ENCODE measurements at regions not wholly inside any gene's neighbourhood (a gene's known extent, or its start where the extent isn't known, plus 50 kb on each side); places are given as distances from the start of the nearest gene placed in this dataset.

DNA sequence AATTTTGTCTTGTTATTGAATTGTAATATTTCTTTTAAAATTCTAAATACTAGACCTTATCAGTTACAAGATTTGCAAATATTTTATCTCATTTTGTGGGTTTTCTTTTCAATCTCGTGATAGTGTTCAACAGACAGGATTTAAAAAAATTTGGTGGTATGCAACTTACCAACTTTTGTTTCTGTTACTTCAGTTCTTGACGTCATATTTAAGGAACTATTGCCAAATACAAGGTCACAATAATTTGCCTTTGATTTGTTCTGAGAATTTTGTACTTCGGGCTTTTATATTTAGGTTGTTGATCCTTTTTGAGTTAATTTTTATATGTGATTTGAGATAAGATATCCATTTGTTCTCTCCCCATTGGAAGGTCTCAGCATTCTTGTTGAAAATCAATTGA is 876.6 kb downstream of the DCDC2C start:
- Histone ChIP-seq H4K20me1 (ENCODE audit: insufficient read depth) (no peaks in the 10 kb centered on the region), H2AFZ (no peak overlapping the region), H3K4me2 (no peak overlapping the region), H3K79me2 (ENCODE audit: low read depth) (no peaks in the 10 kb centered on the region), H3F3A (ENCODE audit: insufficient read depth, low read depth) (no peaks in the 10 kb centered on the region), H3K9me3 (ENCODE audit: insufficient read depth, low read depth) (no peaks in the 10 kb centered on the region), H3K27me3 (ENCODE audit: insufficient read depth, low read depth) (no peaks in the 10 kb centered on the region), H3K4me3 (no peak overlapping the region), H3K36me3 (ENCODE audit: low read depth) (no peaks in the 10 kb centered on the region), H3K9me2 (ENCODE audit: insufficient read depth) (peaks cover 3% of the 10 kb centered on the region; the same call in 1 of the 2 replicates), H3K4me1 (replicated peaks; ENCODE audit: insufficient read depth) (no peaks in the 10 kb centered on the region), H3K27ac (no peak overlapping the region)
- BruUV-seq (replicated peaks): no TSS peak
- ChIA-PET POLR2A (ENCODE audit: unreplicated experiment) (no interaction called here), CTCF (no interaction called here)
- no peak for DNase-seq
- TF ChIP-seq EZH2 (IDR thresholded peaks at IDR 0.05; ENCODE audit: low read depth) (no peak), CTCF (conservative IDR thresholded peaks at IDR 0.05) (no peak)
- intact Hi-C loops (cut with micrococcal nuclease; ENCODE audit: unreplicated experiment): no loop called here

DNA sequence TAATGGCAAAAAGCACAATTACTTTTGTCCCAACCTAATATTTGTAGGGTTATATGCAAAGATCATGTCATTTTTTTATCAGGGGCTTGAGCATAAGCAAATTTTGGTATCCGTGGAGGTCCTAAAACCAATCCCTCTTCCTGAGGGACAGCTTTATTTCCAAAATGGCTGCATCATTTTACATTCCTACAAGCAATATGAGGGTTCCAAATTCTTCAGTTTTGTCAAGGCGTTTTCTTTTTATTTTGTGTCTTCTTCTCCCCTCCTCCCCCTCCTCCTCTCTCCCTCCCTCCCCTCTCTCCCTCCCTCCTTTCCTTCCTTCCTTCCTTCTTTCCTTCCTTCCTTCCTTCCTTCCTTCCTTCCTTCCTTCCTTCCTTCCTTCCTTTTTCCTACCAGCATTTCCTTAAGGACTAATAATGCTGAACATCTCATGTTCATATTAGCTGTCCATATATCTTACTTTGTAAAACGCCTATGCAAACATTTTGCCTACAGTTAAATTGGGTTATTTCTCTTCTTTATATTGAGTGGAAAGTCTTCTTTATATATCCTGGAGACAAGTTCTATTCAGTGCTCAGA is 881.8 kb downstream of the DCDC2C start:
- H3K9me2 ChIP-seq (ENCODE audit: insufficient read depth): peaks cover 3% of the 10 kb centered on the region; the same call in 1 of the 2 replicates
- no TSS peak for BruUV-seq (replicated peaks)
- H2AFZ ChIP-seq: no peak overlapping the region
- ChIA-PET CTCF (no interaction called here), POLR2A (ENCODE audit: unreplicated experiment) (no interaction called here)
- intact Hi-C loops (cut with micrococcal nuclease; ENCODE audit: unreplicated experiment): no loop called here
- H3K27me3 ChIP-seq (ENCODE audit: insufficient read depth, low read depth): no peaks in the 10 kb centered on the region
- no peaks in the 10 kb centered on the region for H3K4me1 ChIP-seq (replicated peaks; ENCODE audit: insufficient read depth)
- no peaks in the 10 kb centered on the region for H3K36me3 ChIP-seq (ENCODE audit: low read depth)
- no peaks in the 10 kb centered on the region for H3K79me2 ChIP-seq (ENCODE audit: low read depth)
- TF ChIP-seq CTCF (conservative IDR thresholded peaks at IDR 0.05) (no peak), EZH2 (IDR thresholded peaks at IDR 0.05; ENCODE audit: low read depth) (no peak)
- no peak overlapping the region for H3K27ac ChIP-seq
- H3F3A ChIP-seq (ENCODE audit: insufficient read depth, low read depth): no peaks in the 10 kb centered on the region
- no peaks in the 10 kb centered on the region for H3K9me3 ChIP-seq (ENCODE audit: insufficient read depth, low read depth)
- no peak overlapping the region for H3K4me3 ChIP-seq
- H3K4me2 ChIP-seq: no peak overlapping the region
- no peak for DNase-seq
- H4K20me1 ChIP-seq (ENCODE audit: insufficient read depth): no peaks in the 10 kb centered on the region

- no TSS peak for BruUV-seq (replicated peaks)
- no peaks in the 10 kb centered on the region for H4K20me1 ChIP-seq (ENCODE audit: insufficient read depth)
- no peaks in the 10 kb centered on the region for H3K36me3 ChIP-seq (ENCODE audit: low read depth)
- H3K4me3 ChIP-seq: no peak overlapping the region
- H3K4me1 ChIP-seq (replicated peaks; ENCODE audit: insufficient read depth): no peaks in the 10 kb centered on the region
- no peaks in the 10 kb centered on the region for H3K79me2 ChIP-seq (ENCODE audit: low read depth)
- TF ChIP-seq EZH2 (IDR thresholded peaks at IDR 0.05; ENCODE audit: low read depth): no peak
- no peak for TF ChIP-seq CTCF (conservative IDR thresholded peaks at IDR 0.05)
- ChIA-PET CTCF (no interaction called here), POLR2A (ENCODE audit: unreplicated experiment) (no interaction called here)
- no peaks in the 10 kb centered on the region for H3F3A ChIP-seq (ENCODE audit: insufficient read depth, low read depth)
- H3K9me2 ChIP-seq (ENCODE audit: insufficient read depth): no peaks in the 10 kb centered on the region; the same call in 1 of the 2 replicates
- no peaks in the 10 kb centered on the region for H3K27me3 ChIP-seq (ENCODE audit: insufficient read depth, low read depth)
- H3K9me3 ChIP-seq (ENCODE audit: insufficient read depth, low read depth): no peaks in the 10 kb centered on the region
- H3K27ac ChIP-seq: no peak overlapping the region
- no peak overlapping the region for H2AFZ ChIP-seq
- no peak for DNase-seq
- intact Hi-C loops (cut with micrococcal nuclease; ENCODE audit: unreplicated experiment): no loop called here
- H3K4me2 ChIP-seq: no peak overlapping the region
These were observed 885.2 kb downstream of the DCDC2C start for GRCh38 chr2:4588606-4589005.
